H9 (cell line): ENCODE measurements at regions not wholly inside any gene's neighbourhood (a gene's known extent, or its start where the extent isn't known, plus 50 kb on each side); places are given as distances from the start of the nearest gene placed in this dataset.

Experiments used
- DNase-seq: peaks from one replicate; pipeline ENCODE4 v3.0.0-alpha.2; 2017
- H2AFZ ChIP-seq: one replicate; pipeline ENCODE4 v1.6.1; 2013; ENCODE audit warnings: mild to moderate bottlenecking, low read length, control low read depth, moderate library complexity
- H2AK5ac ChIP-seq: 2 replicates; pipeline ENCODE4 v1.6.1; 2013; ENCODE audit warnings: low read length, control low read depth, mixed read lengths; ENCODE audit not compliant: insufficient read length
- H2BK120ac ChIP-seq: one replicate; pipeline ENCODE4 v1.6.1; 2013; ENCODE audit warnings: low read depth, mild to moderate bottlenecking, low read length, control low read depth, inconsistent platforms; ENCODE audit not compliant: poor library complexity, severe bottlenecking
- H2BK12ac ChIP-seq: 2 replicates; pipeline ENCODE4 v1.6.1; 2013; ENCODE audit warnings: low read length, control low read depth, mixed read lengths, low read depth; ENCODE audit not compliant: insufficient read length
- H2BK15ac ChIP-seq: 2 replicates; pipeline ENCODE4 v1.6.1; 2013; ENCODE audit warnings: low read depth, low read length, control low read depth
- H2BK20ac ChIP-seq: one replicate; pipeline ENCODE4 v1.6.1; 2013; ENCODE audit warnings: low read depth, mild to moderate bottlenecking, low read length, control low read depth, inconsistent platforms; ENCODE audit not compliant: poor library complexity, severe bottlenecking
- H2BK5ac ChIP-seq: 2 replicates; pipeline ENCODE4 v1.6.1; 2013; ENCODE audit warnings: low read length, control low read depth, mixed read lengths; ENCODE audit not compliant: insufficient read length
- H3K14ac ChIP-seq: 2 replicates; pipeline ENCODE4 v1.6.1; 2013; ENCODE audit warnings: low read length, control low read depth; ENCODE audit not compliant: insufficient read depth
- H3K18ac ChIP-seq: 2 replicates; pipeline ENCODE4 v1.6.1; 2013; ENCODE audit warnings: low read depth, mild to moderate bottlenecking, mixed read lengths, low read length, control low read depth; ENCODE audit not compliant: insufficient read length
- H3K23ac ChIP-seq: 2 replicates; pipeline ENCODE4 v1.6.1; 2013; ENCODE audit warnings: low read length, control low read depth, mixed read lengths, low read depth; ENCODE audit not compliant: insufficient read length
- H3K23me2 ChIP-seq: 2 replicates; pipeline ENCODE4 v1.6.1; 2013; ENCODE audit warnings: low read depth, mild to moderate bottlenecking, mixed read lengths, low read length, control low read depth; ENCODE audit not compliant: insufficient read length, poor library complexity, severe bottlenecking
- H3K27ac ChIP-seq: 2 replicates; pipeline ENCODE4 v1.5.1; 2013; ENCODE audit warnings: low read length, control low read depth, mixed read lengths, low read depth; ENCODE audit not compliant: insufficient read length
- H3K27me3 ChIP-seq: 2 replicates; pipeline ENCODE4 v1.6.1; 2013; ENCODE audit warnings: low read length, control low read depth, inconsistent platforms; ENCODE audit not compliant: insufficient read depth
- H3K4ac ChIP-seq: 2 replicates; pipeline ENCODE4 v1.6.1; 2013; ENCODE audit warnings: low read depth, mild to moderate bottlenecking, control low read depth, inconsistent platforms, low read length, moderate library complexity
- H3K4me1 ChIP-seq: 2 replicates; pipeline ENCODE4 v1.6.1; 2013; ENCODE audit warnings: low read length, control low read depth, inconsistent platforms; ENCODE audit not compliant: insufficient read depth
- H3K4me2 ChIP-seq: 2 replicates; pipeline ENCODE4 v1.6.1; 2013; ENCODE audit warnings: low read length, control low read depth, mixed read lengths; ENCODE audit not compliant: insufficient read length, insufficient read depth
- H3K56ac ChIP-seq: 2 replicates; pipeline ENCODE4 v1.6.1; 2013; ENCODE audit warnings: low read depth, mild to moderate bottlenecking, mixed read lengths, low read length, control low read depth; ENCODE audit not compliant: insufficient read length
- H3K79me1 ChIP-seq: 2 replicates; pipeline ENCODE4 v1.6.1; 2013; ENCODE audit warnings: low read depth, mild to moderate bottlenecking, moderate library complexity, low read length, control low read depth, inconsistent platforms; ENCODE audit not compliant: insufficient read depth, poor library complexity, severe bottlenecking
- H3K79me2 ChIP-seq: 2 replicates; pipeline ENCODE4 v1.6.1; 2013; ENCODE audit warnings: low read length, control low read depth, inconsistent platforms; ENCODE audit not compliant: insufficient read depth
- H3K9ac ChIP-seq: 2 replicates; pipeline ENCODE4 v1.6.1; 2013; ENCODE audit warnings: low read length, control low read depth, mixed read lengths; ENCODE audit not compliant: insufficient read length; ENCODE audit errors: extremely low read depth
- H3K9me3 ChIP-seq: one replicate; pipeline ENCODE4 v1.6.1; 2013; ENCODE audit warnings: low read depth, low read length, inconsistent platforms; ENCODE audit not compliant: control insufficient read depth
- H3T11ph ChIP-seq: one replicate; pipeline ENCODE4 v1.6.1; 2013; ENCODE audit warnings: mild to moderate bottlenecking, low read length, control low read depth, inconsistent platforms
- H4K20me1 ChIP-seq: one replicate; pipeline ENCODE4 v1.6.1; 2013; ENCODE audit not compliant: control insufficient read depth, insufficient read length, insufficient read depth
- H4K5ac ChIP-seq: 2 replicates; pipeline ENCODE4 v1.6.1; 2013; ENCODE audit warnings: low read depth, mild to moderate bottlenecking, mixed read lengths, low read length, control low read depth; ENCODE audit not compliant: insufficient read length
- H4K8ac ChIP-seq: replicated peaks from 2 replicates; pipeline ENCODE4 v1.6.1; 2013; ENCODE audit warnings: low read length, control low read depth, mixed read lengths, low read depth; ENCODE audit not compliant: insufficient read length
- H4K91ac ChIP-seq: 2 replicates; pipeline ENCODE4 v1.6.1; 2013; ENCODE audit warnings: low read depth, mild to moderate bottlenecking, moderate library complexity, mixed read lengths, low read length, control low read depth; ENCODE audit not compliant: insufficient read length
- H3K27ac Mint-ChIP-seq, 3 experiments: 2 replicates in 2 of 3; 3 replicates in 1 of 3; pipeline ENCODE4 v1.8.0; 2020 to 2021; ENCODE audit warnings: mixed read lengths in 3 of 3, mild to moderate bottlenecking in 1 of 3, moderate library complexity in 1 of 3
- H3K27me3 Mint-ChIP-seq: 2 replicates; pipeline ENCODE4 v1.8.0; 2021; ENCODE audit warnings: low read depth, mild to moderate bottlenecking, moderate library complexity, mixed read lengths
- H3K36me3 Mint-ChIP-seq, 3 experiments: 2 replicates in 2 of 3; 3 replicates in 1 of 3; pipeline ENCODE4 v1.8.0; 2020 to 2021; ENCODE audit warnings: low read depth in 3 of 3, mixed read lengths in 3 of 3; ENCODE audit not compliant: insufficient read depth in 1 of 3
- H3K4me1 Mint-ChIP-seq, 2 experiments: 2 replicates each; pipeline ENCODE4 v1.8.0; 2020; ENCODE audit warnings: mixed read lengths in 2 of 2
- H3K4me3 Mint-ChIP-seq, 2 experiments: 2 replicates in 1 of 2; 3 replicates in 1 of 2; pipeline ENCODE4 v1.8.0; 2020 to 2021; ENCODE audit warnings: mild to moderate bottlenecking in 2 of 2, mixed read lengths in 2 of 2, moderate library complexity in 1 of 2
- H3K9me3 Mint-ChIP-seq, 2 experiments: 2 replicates in 1 of 2; 3 replicates in 1 of 2; pipeline ENCODE4 v1.8.0; 2020; ENCODE audit warnings: mild to moderate bottlenecking in 2 of 2, mixed read lengths in 2 of 2, moderate library complexity in 1 of 2
- CTCF ChIP-seq: fragments of 200-600 bp; sonication (generic); conservative IDR thresholded peaks from 3 replicates; pipeline ENCODE4 v1.8.0; 2021; ENCODE audit warnings: antibody characterized with exemption, mild to moderate bottlenecking
- WGBS: extraction: QIAGEN DNeasy Blood & Tissue Kit; methylation state at CpG from one replicate; pipeline ENCODE4 v1.1.7; 2013; ENCODE audit warnings: missing lambda C conversion rate, low lambda C conversion rate, mixed read lengths; ENCODE audit not compliant: insufficient read length; ENCODE audit errors: extremely low coverage; 5-methylcytosine and 5-hydroxymethylcytosine counted together

GRCh38 chr14:85123755-85124154 lies 406.2 kb upstream of the FLRT2 start:
- Mint-ChIP-seq H3K27me3 (no peaks in the 10 kb centered on the region), H3K36me3 (no peaks in the 10 kb centered on the region), H3K4me3 (no peak overlapping the region), H3K27ac (no peak overlapping the region), H3K9me3 (no peaks in the 10 kb centered on the region), H3K4me1 (peaks cover 2 to 9% of the 10 kb centered on the region in 2 experiments)
- Histone ChIP-seq H3K56ac (no peak overlapping the region), H2BK120ac (no peak overlapping the region), H3K4me1 (no peaks in the 10 kb centered on the region), H3K27me3 (no peaks in the 10 kb centered on the region), H3K9me3 (no peaks in the 10 kb centered on the region), H4K8ac (no peak overlapping the region), H2BK15ac (no peak overlapping the region), H3K27ac (no peak overlapping the region), H3K4me2 (no peak overlapping the region), H4K20me1 (no peaks in the 10 kb centered on the region), H4K91ac (no peak overlapping the region), H2BK20ac (no peak overlapping the region), H2AK5ac (no peak overlapping the region), H2BK5ac (no peak overlapping the region), H3K18ac (no peak overlapping the region), H3K79me1 (no peaks in the 10 kb centered on the region), H3K23ac (no peak overlapping the region), H3K23me2 (no peaks in the 10 kb centered on the region), H3T11ph (no peak overlapping the region), H2BK12ac (no peak overlapping the region), H3K9ac (no peak overlapping the region), H3K4ac (no peak overlapping the region), H4K5ac (no peak overlapping the region), H2AFZ (no peak overlapping the region), H3K79me2 (no peaks in the 10 kb centered on the region), H3K14ac (no peak overlapping the region)
- no CpG with 5 or more reads among the region's 2 CpGs for WGBS
- TF ChIP-seq CTCF: no peak
- DNase-seq: no peak
